Caco-2 (cell line): ENCODE measurements at regions not wholly inside any gene's neighbourhood (a gene's known extent, or its start where the extent isn't known, plus 50 kb on each side); places are given as distances from the start of the nearest gene placed in this dataset.

Experiments used
- BruUV-seq: library from RNA; stranded (reverse); fragments of 400-500 nt; replicated peaks from 2 replicates; lab custom pipeline; 2021; lab: Mats Ljungman, UMichigan
- CTCF ChIA-PET: fragments of 300-600 bp; sonication (Branson Sonifier 250); formaldehyde crosslinking; loops from one replicate; lab custom pipeline; 2022; ENCODE audit warnings: antibody characterized with exemption; lab: Charles Lee
- POLR2A ChIA-PET: fragments of 300-600 bp; sonication (Branson Sonifier 250); formaldehyde crosslinking; loops from one replicate; lab custom pipeline; 2022; ENCODE audit warnings: antibody characterized with exemption; lab: Charles Lee
- DNase-seq, 2 experiments: peaks; one replicate each; pipeline versions ENCODE4 v3.0.0 to v3.0.0-alpha.2; 2020 to 2022
- H3K27me3 ChIP-seq: replicated peaks from 2 replicates; pipeline ENCODE4 v1.6.0; 2011; ENCODE audit warnings: low read length; ENCODE audit not compliant: control insufficient read depth, insufficient read depth
- H3K36me3 ChIP-seq: 2 replicates; pipeline ENCODE4 v1.5.1; 2011; ENCODE audit warnings: low read length; ENCODE audit not compliant: control insufficient read depth, insufficient read depth
- H3K4me1 ChIP-seq: fragments of 250-450 bp; sonication (Bioruptor Pico); 2 replicates; pipeline ENCODE4 v1.5.1; 2020; ENCODE audit warnings: mild to moderate bottlenecking
- H3K4me3 ChIP-seq: 2 replicates; pipeline ENCODE4 v1.5.1; 2011; ENCODE audit warnings: low read depth, mild to moderate bottlenecking, control low read depth, low read length
- H3K9me3 ChIP-seq: fragments of 250-450 bp; sonication (Bioruptor Pico); 2 replicates; pipeline ENCODE4 v1.5.1; 2020; ENCODE audit warnings: mild to moderate bottlenecking, moderate library complexity
- H3K27ac Mint-ChIP-seq: one replicate; pipeline ENCODE4 v1.8.0; 2022; ENCODE audit warnings: mixed read lengths; ENCODE audit not compliant: unreplicated experiment
- H3K27me3 Mint-ChIP-seq: one replicate; pipeline ENCODE4 v1.8.0; 2022; ENCODE audit warnings: mixed read lengths; ENCODE audit not compliant: insufficient read depth, unreplicated experiment
- H3K36me3 Mint-ChIP-seq: one replicate; pipeline ENCODE4 v1.8.0; 2022; ENCODE audit warnings: mild to moderate bottlenecking, mixed read lengths; ENCODE audit not compliant: insufficient read depth, unreplicated experiment
- H3K4me1 Mint-ChIP-seq: one replicate; pipeline ENCODE4 v1.8.0; 2022; ENCODE audit warnings: low read depth, mixed read lengths; ENCODE audit not compliant: unreplicated experiment
- H3K4me3 Mint-ChIP-seq: one replicate; pipeline ENCODE4 v1.8.0; 2022; ENCODE audit warnings: mild to moderate bottlenecking, moderate library complexity, mixed read lengths; ENCODE audit not compliant: unreplicated experiment
- H3K9me3 Mint-ChIP-seq: one replicate; pipeline ENCODE4 v1.8.0; 2022; ENCODE audit warnings: mixed read lengths; ENCODE audit not compliant: unreplicated experiment
- CTCF ChIP-seq, 2 experiments: fragments of 200-600 bp in 1 of 2; IDR thresholded peaks; 1 replicate in 1 of 2; 2 replicates in 1 of 2; pipeline versions ENCODE4 v1.5.1 to v1.8.0; 2011 to 2022; ENCODE audit warnings: antibody characterized with exemption in 1 of 2, control low read depth in 1 of 2, inconsistent platforms in 1 of 2, low read depth in 1 of 2, low read length in 1 of 2, mild to moderate bottlenecking in 1 of 2, moderate library complexity in 1 of 2; ENCODE audit not compliant: insufficient read depth in 1 of 2, severe bottlenecking in 1 of 2, unreplicated experiment in 1 of 2
- intact Hi-C: fragments of 100-400 bp; cut with micrococcal nuclease; formaldehyde crosslinking; loops from one replicate; pipeline ENCODE4 v1.10.0; 2022; ENCODE audit not compliant: unreplicated experiment

DNA sequence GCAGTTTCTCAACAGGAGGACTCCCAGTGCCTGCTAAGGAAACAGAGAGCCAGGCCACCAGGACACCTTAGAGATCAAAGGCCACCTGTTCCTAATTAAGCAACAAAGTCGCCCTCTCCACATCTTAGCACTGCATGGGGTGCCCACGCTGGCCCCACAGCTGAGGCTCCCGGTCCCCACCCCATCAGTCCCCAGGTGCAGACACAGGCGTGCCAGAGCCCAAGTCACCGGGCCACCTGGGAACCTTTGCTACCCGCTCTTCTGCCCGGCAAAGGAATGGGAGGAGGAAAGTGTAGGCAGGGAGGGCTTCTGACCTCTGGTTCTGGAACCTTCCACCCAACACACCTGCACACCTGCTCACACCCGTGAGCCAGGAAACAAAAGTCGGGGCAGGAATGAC lies 85.5 kb upstream of the PRR5 start:
- H3K27ac Mint-ChIP-seq, result no peak overlapping the region
- ChIA-PET POLR2A (no interaction called here), CTCF (interaction anchor here (0.5 to 0.6 kb wide), 2 partner anchors 11 to 48 kb away, joined by 3 to 4 read pairs; no protein-coding TSS in a partner anchor)
- intact Hi-C loops, result no loop called here
- H3K27me3 ChIP-seq, result no peaks in the 10 kb centered on the region
- no peaks in the 10 kb centered on the region for H3K4me1 ChIP-seq
- no peaks in the 10 kb centered on the region for H3K27me3 Mint-ChIP-seq
- no peaks in the 10 kb centered on the region for H3K4me1 Mint-ChIP-seq
- no peak for TF ChIP-seq CTCF (IDR thresholded peaks at IDR 0.05; ENCODE audit: insufficient read depth in 1 of 2, low read depth in 1 of 2, low read length in 1 of 2, severe bottlenecking in 1 of 2, unreplicated experiment in 1 of 2)
- no TSS peak for BruUV-seq
- H3K9me3 ChIP-seq, result peaks cover 13% of the 10 kb centered on the region
- H3K36me3 ChIP-seq, result no peaks in the 10 kb centered on the region
- no peak overlapping the region for H3K4me3 Mint-ChIP-seq
- no peaks in the 10 kb centered on the region for H3K9me3 Mint-ChIP-seq
- DNase-seq, result no peak
- H3K36me3 Mint-ChIP-seq, result no peaks in the 10 kb centered on the region
- no peak overlapping the region for H3K4me3 ChIP-seq

- Mint-ChIP-seq H3K4me3 (no peak overlapping the region), H3K27me3 (no peaks in the 10 kb centered on the region), H3K36me3 (no peaks in the 10 kb centered on the region), H3K27ac (no peak overlapping the region), H3K4me1 (no peaks in the 10 kb centered on the region), H3K9me3 (no peaks in the 10 kb centered on the region)
- Histone ChIP-seq H3K4me1 (no peaks in the 10 kb centered on the region), H3K27me3 (no peaks in the 10 kb centered on the region), H3K9me3 (peaks cover 15% of the 10 kb centered on the region), H3K4me3 (no peak overlapping the region), H3K36me3 (no peaks in the 10 kb centered on the region)
- intact Hi-C loops, result no loop called here
- CTCF ChIA-PET, result interaction anchor here (0.6 kb wide), 1 partner anchor 12 kb away, joined by 3 read pairs; no protein-coding TSS in a partner anchor
- POLR2A ChIA-PET, result no interaction called here
- no TSS peak for BruUV-seq
- no peak for DNase-seq
- TF ChIP-seq CTCF (IDR thresholded peaks at IDR 0.05; ENCODE audit: insufficient read depth in 1 of 2, low read depth in 1 of 2, low read length in 1 of 2, severe bottlenecking in 1 of 2, unreplicated experiment in 1 of 2), result no peak
These were observed 86.3 kb upstream of the PRR5 start for GRCh38 chr22:44615602-44616180.

DNA sequence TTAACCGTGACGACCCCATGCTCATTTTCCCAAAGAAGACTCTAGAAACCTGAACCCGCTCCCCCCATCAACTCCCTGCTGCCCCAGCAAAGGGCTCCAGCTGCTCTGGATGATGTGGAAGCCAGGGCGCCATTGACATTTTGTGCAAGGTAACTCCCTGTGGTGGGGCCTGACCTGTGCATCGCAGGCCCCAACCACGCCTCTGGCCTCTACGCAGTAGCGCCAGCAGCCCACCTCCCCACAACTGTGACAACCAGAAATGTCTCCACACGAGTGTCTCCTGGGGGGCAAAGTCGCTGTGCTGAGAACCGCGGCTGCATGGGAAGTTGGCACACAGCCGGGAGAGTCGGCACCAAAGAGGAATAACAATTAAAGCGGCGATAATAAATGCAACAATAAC lies 86.9 kb upstream of the PRR5 start:
- no peak overlapping the region for H3K4me3 ChIP-seq
- H3K27ac Mint-ChIP-seq, result no peak overlapping the region
- DNase-seq, result no peak
- H3K36me3 Mint-ChIP-seq, result no peaks in the 10 kb centered on the region
- H3K9me3 Mint-ChIP-seq, result no peaks in the 10 kb centered on the region
- no peaks in the 10 kb centered on the region for H3K36me3 ChIP-seq
- ChIA-PET CTCF (no interaction called here), POLR2A (no interaction called here)
- intact Hi-C loops, result no loop called here
- H3K4me1 Mint-ChIP-seq, result no peaks in the 10 kb centered on the region
- no peak for TF ChIP-seq CTCF (IDR thresholded peaks at IDR 0.05; ENCODE audit: insufficient read depth in 1 of 2, low read depth in 1 of 2, low read length in 1 of 2, severe bottlenecking in 1 of 2, unreplicated experiment in 1 of 2)
- H3K27me3 Mint-ChIP-seq, result no peaks in the 10 kb centered on the region
- BruUV-seq, result no TSS peak
- no peaks in the 10 kb centered on the region for H3K4me1 ChIP-seq
- H3K4me3 Mint-ChIP-seq, result no peak overlapping the region
- no peaks in the 10 kb centered on the region for H3K27me3 ChIP-seq
- H3K9me3 ChIP-seq, result peaks cover 15% of the 10 kb centered on the region
